CD4-positive, CD25-positive, alpha-beta regulatory T cell (primary cell): ENCODE measurements at regions not wholly inside any gene's neighbourhood (a gene's known extent, or its start where the extent isn't known, plus 50 kb on each side); places are given as distances from the start of the nearest gene placed in this dataset.

ENCODE experiments used
- ATAC-seq, 2 donors: fragments of 150-1000 bp; cut with Tn5 transposase; one replicate each; pipeline ENCODE4 v1.10.0; 2021; ENCODE audit warnings: low read depth in 2 of 2, moderate number of reproducible peaks in 2 of 2, moderate library complexity in 1 of 2
- DNase-seq, 3 donors: peaks; one replicate each; pipeline versions ENCODE4 v3.0.0 to v3.0.0-alpha.2; 2012 to 2022; ENCODE audit warnings: mixed read lengths in 1 of 3
- H3K27ac ChIP-seq: one replicate; pipeline ENCODE4 v1.7.0; 2013; ENCODE audit warnings: mild to moderate bottlenecking, low read length; ENCODE audit not compliant: insufficient read depth, poor library complexity, severe bottlenecking
- H3K27me3 ChIP-seq: one replicate; pipeline ENCODE4 v1.7.0; 2013; ENCODE audit warnings: low read length; ENCODE audit not compliant: control insufficient read depth, insufficient read depth
- H3K36me3 ChIP-seq: one replicate; pipeline ENCODE4 v1.7.0; 2013; ENCODE audit warnings: mild to moderate bottlenecking, low read length, moderate library complexity; ENCODE audit not compliant: control insufficient read depth, insufficient read depth
- H3K4me1 ChIP-seq: 2 replicates; pipeline ENCODE4 v1.7.0; 2013; ENCODE audit warnings: mild to moderate bottlenecking, low read length; ENCODE audit not compliant: insufficient read depth, control insufficient read depth, poor library complexity, severe bottlenecking
- H3K4me3 ChIP-seq: one replicate; pipeline ENCODE4 v1.7.0; 2013; ENCODE audit warnings: low read depth, mild to moderate bottlenecking, low read length, moderate library complexity
- H3K9me3 ChIP-seq, 2 experiments: 1 replicate in 1 of 2; 2 replicates in 1 of 2; pipeline ENCODE4 v1.7.0; 2013; ENCODE audit warnings: low read length in 2 of 2, mild to moderate bottlenecking in 1 of 2, moderate library complexity in 1 of 2; ENCODE audit not compliant: control insufficient read depth in 2 of 2
- H3K27ac Mint-ChIP-seq, 3 donors: one replicate each; pipeline ENCODE4 v1.8.0; 2020 to 2022; ENCODE audit warnings: mild to moderate bottlenecking in 3 of 3, mixed read lengths in 3 of 3, moderate library complexity in 2 of 3
- H3K27me3 Mint-ChIP-seq: one replicate; pipeline ENCODE4 v1.8.0; 2022; ENCODE audit warnings: mild to moderate bottlenecking, mixed read lengths
- H3K36me3 Mint-ChIP-seq: one replicate; pipeline ENCODE4 v1.8.0; 2020; ENCODE audit warnings: mixed read lengths
- H3K4me1 Mint-ChIP-seq, 4 donors: one replicate each; pipeline ENCODE4 v1.8.0; 2020 to 2022; ENCODE audit warnings: mixed read lengths in 4 of 4, mild to moderate bottlenecking in 1 of 4
- H3K4me3 Mint-ChIP-seq, 4 donors: one replicate each; pipeline ENCODE4 v1.8.0; 2020 to 2022; ENCODE audit warnings: mild to moderate bottlenecking in 4 of 4, mixed read lengths in 4 of 4, moderate library complexity in 3 of 4
- H3K9me3 Mint-ChIP-seq, 7 donors: one replicate each; pipeline ENCODE4 v1.8.0; 2020 to 2022; ENCODE audit warnings: mixed read lengths in 7 of 7, mild to moderate bottlenecking in 3 of 7, moderate library complexity in 2 of 7

GRCh38 chr1:208866386-208866955 lies 622.3 kb upstream of the PLXNA2 start:
- DNase-seq (no peak), ATAC-seq (no peak)
- Histone ChIP-seq H3K36me3 (no peaks in the 10 kb centered on the region), H3K4me3 (no peak overlapping the region), H3K27me3 (no peaks in the 10 kb centered on the region), H3K27ac (no peak overlapping the region), H3K4me1 (no peaks in the 10 kb centered on the region), H3K9me3 (no peaks in the 10 kb centered on the region)
- Mint-ChIP-seq H3K27ac (no peak overlapping the region), H3K9me3 (peaks cover 0 to 10% (median 0%) of the 10 kb centered on the region in 7 donors), H3K27me3 (no peaks in the 10 kb centered on the region), H3K4me3 (no peak overlapping the region), H3K36me3 (no peaks in the 10 kb centered on the region), H3K4me1 (no peaks in the 10 kb centered on the region)

DNA sequence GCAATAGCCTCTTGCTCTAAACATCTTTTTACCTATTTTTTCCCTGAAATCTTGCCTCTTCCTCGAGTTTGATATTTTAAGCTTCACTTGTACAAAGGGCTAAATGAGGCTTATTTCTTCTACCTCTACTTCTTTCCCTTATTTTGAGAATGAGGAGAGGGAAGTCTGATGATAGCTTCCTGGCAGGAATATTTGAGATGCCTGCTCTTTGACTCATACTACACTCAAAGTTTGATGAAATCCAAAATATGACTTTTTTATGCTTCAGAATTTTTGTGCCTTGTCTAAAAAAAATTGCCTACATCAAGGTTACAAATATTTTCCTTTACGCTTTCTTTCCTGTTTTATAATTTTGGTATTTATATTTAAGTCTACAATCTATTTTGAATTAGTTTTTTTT lies 624.4 kb upstream of the PLXNA2 start:
- H3K27me3 ChIP-seq = no peaks in the 10 kb centered on the region
- Mint-ChIP-seq H3K9me3 (peaks cover 0 to 10% (median 0%) of the 10 kb centered on the region in 7 donors), H3K27ac (no peak overlapping the region), H3K36me3 (no peaks in the 10 kb centered on the region), H3K27me3 (no peaks in the 10 kb centered on the region), H3K4me3 (no peak overlapping the region), H3K4me1 (no peaks in the 10 kb centered on the region)
- H3K36me3 ChIP-seq = no peaks in the 10 kb centered on the region
- DNase-seq (no peak), ATAC-seq (no peak)
- H3K4me1 ChIP-seq = no peaks in the 10 kb centered on the region
- H3K4me3 ChIP-seq = no peak overlapping the region
- no peaks in the 10 kb centered on the region for H3K9me3 ChIP-seq
- no peak overlapping the region for H3K27ac ChIP-seq

GRCh38 chr1:208874915-208875314 lies 630.7 kb upstream of the PLXNA2 start:
- Mint-ChIP-seq H3K27ac (no peak overlapping the region), H3K27me3 (no peaks in the 10 kb centered on the region), H3K9me3 (peaks cover 0 to 12% (median 0%) of the 10 kb centered on the region in 7 donors), H3K36me3 (no peaks in the 10 kb centered on the region), H3K4me1 (no peaks in the 10 kb centered on the region), H3K4me3 (no peak overlapping the region)
- Histone ChIP-seq H3K36me3 (no peaks in the 10 kb centered on the region), H3K9me3 (no peaks in the 10 kb centered on the region), H3K4me1 (no peaks in the 10 kb centered on the region), H3K4me3 (no peak overlapping the region), H3K27ac (no peak overlapping the region), H3K27me3 (no peaks in the 10 kb centered on the region)
- ATAC-seq (no peak), DNase-seq (no peak)

GRCh38 chr1:208879022-208879421 lies 634.8 kb upstream of the PLXNA2 start:
- H3K27ac Mint-ChIP-seq = no peak overlapping the region
- H3K4me1 ChIP-seq = no peaks in the 10 kb centered on the region
- H3K9me3 ChIP-seq = no peaks in the 10 kb centered on the region
- H3K36me3 ChIP-seq = no peaks in the 10 kb centered on the region
- ATAC-seq = no peak
- no peak overlapping the region for H3K27ac ChIP-seq
- no peaks in the 10 kb centered on the region for H3K27me3 ChIP-seq
- no peak for DNase-seq
- no peaks in the 10 kb centered on the region for H3K4me1 Mint-ChIP-seq
- H3K9me3 Mint-ChIP-seq = peaks cover 0 to 3% (median 0%) of the 10 kb centered on the region in 7 donors
- no peaks in the 10 kb centered on the region for H3K27me3 Mint-ChIP-seq
- H3K4me3 ChIP-seq = no peak overlapping the region
- no peaks in the 10 kb centered on the region for H3K36me3 Mint-ChIP-seq
- no peak overlapping the region for H3K4me3 Mint-ChIP-seq

GRCh38 chr1:208880433-208881100 lies 636.4 kb upstream of the PLXNA2 start:
- no peak overlapping the region for H3K27ac ChIP-seq
- no peaks in the 10 kb centered on the region for H3K27me3 ChIP-seq
- H3K4me3 ChIP-seq = no peak overlapping the region
- H3K9me3 ChIP-seq = no peaks in the 10 kb centered on the region
- no peaks in the 10 kb centered on the region for H3K36me3 ChIP-seq
- no peaks in the 10 kb centered on the region for H3K4me1 ChIP-seq
- no peaks in the 10 kb centered on the region for H3K27me3 Mint-ChIP-seq
- H3K4me1 Mint-ChIP-seq = no peaks in the 10 kb centered on the region
- no peak for DNase-seq
- H3K27ac Mint-ChIP-seq = no peak overlapping the region
- H3K36me3 Mint-ChIP-seq = no peaks in the 10 kb centered on the region
- no peak for ATAC-seq
- peaks cover 0 to 3% (median 0%) of the 10 kb centered on the region in 7 donors for H3K9me3 Mint-ChIP-seq
- no peak overlapping the region for H3K4me3 Mint-ChIP-seq

GRCh38 chr1:208885060-208885459 lies 640.9 kb upstream of the PLXNA2 start:
- Histone ChIP-seq H3K36me3 (no peaks in the 10 kb centered on the region), H3K9me3 (no peaks in the 10 kb centered on the region), H3K27ac (no peak overlapping the region), H3K4me1 (no peaks in the 10 kb centered on the region), H3K27me3 (no peaks in the 10 kb centered on the region), H3K4me3 (no peak overlapping the region)
- ATAC-seq = no peak
- Mint-ChIP-seq H3K27ac (no peak overlapping the region), H3K36me3 (no peaks in the 10 kb centered on the region), H3K4me1 (no peaks in the 10 kb centered on the region), H3K9me3 (peaks cover 0 to 3% (median 0%) of the 10 kb centered on the region in 7 donors), H3K4me3 (no peak overlapping the region), H3K27me3 (peaks cover 7% of the 10 kb centered on the region)
- no peak for DNase-seq

DNA sequence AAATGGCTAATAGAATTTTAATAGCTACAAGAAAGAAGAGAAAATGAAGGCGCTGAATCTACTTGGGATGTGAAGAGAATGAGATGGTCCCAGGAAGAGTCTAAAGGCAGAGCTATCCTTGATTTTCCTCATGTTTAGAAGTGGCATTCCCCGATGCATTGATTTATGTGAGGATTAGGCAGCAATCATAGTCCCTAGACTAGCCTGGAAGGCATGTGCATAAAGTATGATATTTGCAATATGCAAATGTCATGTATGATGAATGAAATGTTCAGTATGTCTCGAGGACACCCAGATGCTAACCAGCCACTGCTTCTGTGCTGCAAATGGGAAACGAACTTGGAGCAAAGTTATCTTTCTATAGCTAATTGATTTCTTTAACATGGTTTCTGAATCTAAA lies 641.5 kb upstream of the PLXNA2 start:
- Histone ChIP-seq H3K9me3 (no peaks in the 10 kb centered on the region), H3K4me1 (no peaks in the 10 kb centered on the region), H3K27me3 (no peaks in the 10 kb centered on the region), H3K27ac (no peak overlapping the region), H3K4me3 (no peak overlapping the region), H3K36me3 (no peaks in the 10 kb centered on the region)
- Mint-ChIP-seq H3K9me3 (peaks cover 0 to 3% (median 0%) of the 10 kb centered on the region in 7 donors), H3K4me1 (no peaks in the 10 kb centered on the region), H3K36me3 (no peaks in the 10 kb centered on the region), H3K27me3 (peaks cover 7% of the 10 kb centered on the region), H3K4me3 (no peak overlapping the region), H3K27ac (no peak overlapping the region)
- no peak for ATAC-seq
- DNase-seq = no peak

DNA sequence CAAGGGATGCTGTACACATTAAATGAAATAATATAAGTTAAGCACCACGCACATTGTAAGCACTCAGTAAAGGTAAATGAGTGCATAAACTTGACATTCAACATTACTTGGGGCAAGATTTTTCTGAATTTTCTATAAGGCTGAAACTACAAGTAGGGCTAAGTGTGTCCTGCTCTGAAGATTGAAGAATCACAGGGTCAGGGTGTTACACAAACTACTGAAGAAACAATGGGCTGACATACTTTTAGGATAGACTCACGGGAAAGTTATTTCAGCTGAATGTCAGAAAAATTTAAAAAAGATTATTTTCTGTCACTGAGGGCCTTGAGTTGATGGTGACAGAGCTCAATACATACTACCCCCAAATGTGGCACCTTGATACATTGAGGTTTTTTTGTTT lies 644.2 kb upstream of the PLXNA2 start:
- H3K4me1 Mint-ChIP-seq = no peaks in the 10 kb centered on the region
- no peaks in the 10 kb centered on the region for H3K36me3 ChIP-seq
- H3K36me3 Mint-ChIP-seq = no peaks in the 10 kb centered on the region

More for the DNA sequence above, 644.2 kb upstream of the PLXNA2 start:
- ATAC-seq (no peak), DNase-seq (no peak)
- peaks cover 0 to 5% (median 0%) of the 10 kb centered on the region in 7 donors for H3K9me3 Mint-ChIP-seq
- Histone ChIP-seq H3K27ac (no peak overlapping the region), H3K4me1 (no peaks in the 10 kb centered on the region), H3K27me3 (no peaks in the 10 kb centered on the region), H3K9me3 (no peaks in the 10 kb centered on the region), H3K4me3 (no peak overlapping the region)
- peaks cover 7% of the 10 kb centered on the region for H3K27me3 Mint-ChIP-seq
- H3K4me3 Mint-ChIP-seq = no peak overlapping the region
- no peak overlapping the region for H3K27ac Mint-ChIP-seq
